ENCODE measurements at regions not wholly inside any gene's neighbourhood (a gene's known extent, or its start where the extent isn't known, plus 50 kb on each side); places are given as distances from the start of the nearest gene placed in this dataset.

DNA sequence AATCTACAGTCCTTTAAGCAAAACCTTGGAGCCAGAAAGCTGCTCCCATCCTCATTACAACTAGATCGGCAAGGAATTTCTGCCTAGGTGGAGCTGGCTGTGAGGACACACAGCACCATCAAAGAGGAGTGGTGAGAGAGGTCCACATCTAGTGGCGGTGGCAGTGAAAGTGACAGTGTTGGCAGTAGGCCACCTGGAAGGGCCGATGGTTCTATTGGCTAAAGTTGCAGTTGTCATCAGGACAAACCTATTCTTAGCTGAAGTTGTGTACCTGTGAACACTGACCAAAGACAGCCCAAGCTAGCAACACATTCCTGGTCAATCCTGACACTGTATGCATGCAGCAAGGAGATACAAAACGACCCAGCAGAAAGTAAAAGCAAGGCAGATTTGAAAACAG is 218.1 kb upstream of the CHAC2 start:
- Histone ChIP-seq H2AFZ (ENCODE audit: control insufficient read depth, low read depth, low read length) (no peak overlapping the region), H3K9ac (ENCODE audit: control insufficient read depth, insufficient read depth, low read length) (no peak overlapping the region), H3K9me3 (replicated peaks; ENCODE audit: control insufficient read depth, insufficient read depth, low read length) (no peaks in the 10 kb centered on the region; the same call in 2 of the 3 replicates), H3K4me3 (no peak overlapping the region), H3K4me1 (ENCODE audit: control insufficient read depth, insufficient read depth, low read length) (no peaks in the 10 kb centered on the region), H3K27ac (ENCODE audit: control insufficient read depth, insufficient read depth) (no peak overlapping the region), H3K27me3 (replicated peaks in 1 of 2; ENCODE audit: control insufficient read depth in 2 of 2, insufficient read depth in 2 of 2, low read length in 1 of 2) (no peaks in the 10 kb centered on the region), H3K79me2 (ENCODE audit: control insufficient read depth, insufficient read depth, low read length) (no peaks in the 10 kb centered on the region), H3K4me2 (ENCODE audit: control insufficient read depth, insufficient read depth) (no peak overlapping the region), H4K20me1 (ENCODE audit: control insufficient read depth, insufficient read depth) (no peaks in the 10 kb centered on the region), H3K36me3 (ENCODE audit: control insufficient read depth in 2 of 2, insufficient read depth in 2 of 2, low read length in 1 of 2) (no peaks in the 10 kb centered on the region)
- in situ Hi-C loops (cut with MboI): no loop called here
- 44% methylated on average over 4 of the region's 4 CpGs for WGBS (ENCODE audit: insufficient coverage, insufficient replicate concordance, low lambda C conversion rate, missing lambda C conversion rate)
- no TSS peak for BruUV-seq (replicated peaks)
- no peak for TF ChIP-seq POU2F2 (IDR thresholded peaks at IDR 0.05; ENCODE audit: borderline replicate concordance, low read depth, low read length)
- TF ChIP-seq BHLHE40 (IDR thresholded peaks at IDR 0.05; ENCODE audit: borderline replicate concordance in 1 of 2, low read depth in 2 of 2, low read length in 1 of 2): no peak
- SMC1A ChIA-PET (ENCODE audit: uncharacterized antibody, unreplicated experiment): no interaction called here
- CTCF ChIA-PET: no interaction called here
- POLR2A ChIA-PET: no interaction called here
- RAD21 ChIA-PET (ENCODE audit: unreplicated experiment): no interaction called here
- ATAC-seq: no peak
- intact Hi-C loops (cut with micrococcal nuclease; ENCODE audit: unreplicated experiment): no loop called here
- no peak for FAIRE-seq
- DNase-seq (ENCODE audit: low read depth, low spot score): no peak

- Histone ChIP-seq H3K9ac (ENCODE audit: control insufficient read depth, insufficient read depth, low read length) (no peak overlapping the region), H3K9me3 (replicated peaks; ENCODE audit: control insufficient read depth, insufficient read depth, low read length) (no peaks in the 10 kb centered on the region), H3K27ac (ENCODE audit: control insufficient read depth, insufficient read depth) (no peak overlapping the region), H3K27me3 (replicated peaks in 1 of 2; ENCODE audit: control insufficient read depth in 2 of 2, insufficient read depth in 2 of 2, low read length in 1 of 2) (no peaks in the 10 kb centered on the region), H3K79me2 (ENCODE audit: control insufficient read depth, insufficient read depth, low read length) (no peaks in the 10 kb centered on the region), H4K20me1 (ENCODE audit: control insufficient read depth, insufficient read depth) (no peaks in the 10 kb centered on the region), H3K4me1 (ENCODE audit: control insufficient read depth, insufficient read depth, low read length) (no peaks in the 10 kb centered on the region), H2AFZ (ENCODE audit: control insufficient read depth, low read depth, low read length) (no peak overlapping the region), H3K4me2 (ENCODE audit: control insufficient read depth, insufficient read depth) (no peak overlapping the region), H3K4me3 (no peak overlapping the region), H3K36me3 (ENCODE audit: control insufficient read depth in 2 of 2, insufficient read depth in 2 of 2, low read length in 1 of 2) (no peaks in the 10 kb centered on the region)
- intact Hi-C loops (cut with micrococcal nuclease; ENCODE audit: unreplicated experiment) (no loop called here), in situ Hi-C loops (cut with MboI) (no loop called here)
- CTCF ChIA-PET: no interaction called here
- SMC1A ChIA-PET (ENCODE audit: uncharacterized antibody, unreplicated experiment): no interaction called here
- RAD21 ChIA-PET (ENCODE audit: unreplicated experiment): no interaction called here
- no TSS peak for BruUV-seq (replicated peaks)
- WGBS (ENCODE audit: insufficient coverage, insufficient replicate concordance, low lambda C conversion rate, missing lambda C conversion rate): 19% methylated on average over 4 of the region's 4 CpGs
- DNase-seq (ENCODE audit: low read depth, low spot score): no peak
- ATAC-seq: no peak
- no peak for FAIRE-seq
- POLR2A ChIA-PET: no interaction called here
- TF ChIP-seq SUZ12 (IDR thresholded peaks at IDR 0.05; ENCODE audit: unreplicated experiment) (no peak), CBFB (IDR thresholded peaks at IDR 0.05; ENCODE audit: low read depth) (no peak), RAD21 (IDR thresholded peaks at IDR 0.05; ENCODE audit: insufficient read depth, low read depth, low read length) (no peak), FOS (IDR thresholded peaks at IDR 0.05; ENCODE audit: borderline replicate concordance, extremely low read depth, insufficient read length) (no peak), PBX3 (IDR thresholded peaks at IDR 0.05; ENCODE audit: insufficient replicate concordance, low read depth, low read length) (no peak), SMAD5 (IDR thresholded peaks at IDR 0.05; ENCODE audit: low read depth) (no peak), NFIC (IDR thresholded peaks at IDR 0.05; ENCODE audit: low read depth, low read length) (no peak), RB1 (IDR thresholded peaks at IDR 0.05; ENCODE audit: borderline replicate concordance) (no peak), MEF2B (IDR thresholded peaks at IDR 0.05; ENCODE audit: partially characterized antibody, poor library complexity, severe bottlenecking) (no peak), RAD51 (IDR thresholded peaks at IDR 0.05) (no peak), RUNX3 (IDR thresholded peaks at IDR 0.05; ENCODE audit: low read length) (no peak)
- TF ChIP-seq, protein P1, sequence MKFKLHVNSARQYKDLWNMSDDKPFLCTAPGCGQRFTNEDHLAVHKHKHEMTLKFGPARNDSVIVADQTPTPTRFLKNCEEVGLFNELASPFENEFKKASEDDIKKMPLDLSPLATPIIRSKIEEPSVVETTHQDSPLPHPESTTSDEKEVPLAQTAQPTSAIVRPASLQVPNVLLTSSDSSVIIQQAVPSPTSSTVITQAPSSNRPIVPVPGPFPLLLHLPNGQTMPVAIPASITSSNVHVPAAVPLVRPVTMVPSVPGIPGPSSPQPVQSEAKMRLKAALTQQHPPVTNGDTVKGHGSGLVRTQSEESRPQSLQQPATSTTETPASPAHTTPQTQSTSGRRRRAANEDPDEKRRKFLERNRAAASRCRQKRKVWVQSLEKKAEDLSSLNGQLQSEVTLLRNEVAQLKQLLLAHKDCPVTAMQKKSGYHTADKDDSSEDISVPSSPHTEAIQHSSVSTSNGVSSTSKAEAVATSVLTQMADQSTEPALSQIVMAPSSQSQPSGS (IDR thresholded peaks at IDR 0.05; ENCODE audit: low read length): no peak
Measured at GRCh38 chr2:53545604-53546003, 222.0 kb upstream of the CHAC2 start.
